HG02870 (cell line): ENCODE measurements at regions not wholly inside any gene's neighbourhood (a gene's known extent, or its start where the extent isn't known, plus 50 kb on each side); places are given as distances from the start of the nearest gene placed in this dataset.
"Not testable (repeated sequence)": the region's sequence is repeated elsewhere in the genome, so short reads cannot be mapped to it uniquely, and the experiment has no call there.

ENCODE experiments used
- ATAC-seq: cut with Tn5 transposase; IDR thresholded peaks from one replicate; pipeline ENCODE4 v1.9.1; 2021; ENCODE audit warnings: mild to moderate bottlenecking, moderate library complexity; ENCODE audit not compliant: unreplicated experiment

GRCh38 chr6:105858639-105859038 lies 227.5 kb upstream of the PRDM1 start:
- ATAC-seq, result not testable (repeated sequence)

GRCh38 chr6:105855433-105855832 lies 230.7 kb upstream of the PRDM1 start:
- ATAC-seq, result no peak

DNA sequence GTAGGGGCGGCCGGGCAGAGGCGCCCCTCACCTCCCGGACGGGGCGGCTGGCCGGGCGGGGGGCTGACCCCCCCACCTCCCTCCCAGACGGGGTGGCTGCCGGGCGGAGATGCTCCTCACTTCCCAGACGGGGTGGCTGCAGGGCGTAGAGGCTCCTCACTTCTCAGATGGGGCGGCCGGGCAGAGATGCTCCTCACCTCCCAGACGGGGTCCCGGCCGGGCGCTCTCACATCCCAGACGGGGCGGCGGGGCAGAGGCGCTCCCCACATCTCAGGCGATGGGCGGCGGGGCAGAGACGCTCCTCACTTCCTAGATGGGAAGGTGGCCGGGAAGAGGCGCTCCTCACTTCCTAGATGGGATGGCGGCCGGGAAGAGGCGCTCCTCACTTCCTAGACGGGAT lies 232.2 kb upstream of the PRDM1 start:
- not testable (repeated sequence) for ATAC-seq

GRCh38 chr6:105851606-105852005 lies 234.5 kb upstream of the PRDM1 start:
- ATAC-seq, result no peak

GRCh38 chr6:105851113-105851580 lies 235.0 kb upstream of the PRDM1 start:
- ATAC-seq, result no peak

DNA sequence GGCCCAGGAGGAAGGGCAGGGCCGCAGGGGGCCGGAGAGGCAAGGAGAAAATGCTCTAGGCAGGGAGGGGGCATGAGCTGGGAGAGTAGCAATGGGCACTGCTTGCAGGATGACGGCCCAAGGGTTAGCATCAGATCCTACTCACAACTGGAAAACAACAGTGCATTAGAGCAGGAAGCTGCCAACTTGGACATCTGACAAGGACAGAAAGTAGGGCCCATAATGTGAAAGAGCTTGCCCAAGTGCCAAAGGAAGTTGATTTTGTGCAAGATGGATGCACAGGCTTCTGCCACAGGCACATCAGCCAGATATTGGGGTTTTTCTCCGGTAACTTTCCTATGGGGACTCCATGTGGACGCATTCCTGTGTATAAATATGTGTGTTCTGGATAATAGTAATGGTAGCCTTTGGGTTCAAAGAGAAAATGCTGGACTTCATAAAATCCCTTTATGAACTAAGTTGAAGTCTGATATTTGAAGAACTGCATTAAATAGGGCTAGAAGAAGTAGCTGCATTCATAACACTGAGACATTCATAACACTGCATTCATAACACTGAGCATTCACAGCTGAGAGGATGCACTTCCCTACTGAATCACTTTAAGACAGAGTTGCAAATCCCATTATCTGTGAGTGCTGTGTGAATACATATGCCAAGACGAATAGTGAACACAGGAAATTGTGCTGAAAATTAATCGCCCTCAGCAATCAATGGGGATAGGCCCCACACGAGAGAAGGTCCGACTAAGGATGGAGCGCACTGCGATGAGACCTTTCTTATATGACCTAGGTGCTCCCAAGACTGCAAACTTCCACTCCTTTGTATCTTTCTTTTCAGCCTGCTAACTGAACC lies 235.6 kb upstream of the PRDM1 start:
- ATAC-seq, result no peak

DNA sequence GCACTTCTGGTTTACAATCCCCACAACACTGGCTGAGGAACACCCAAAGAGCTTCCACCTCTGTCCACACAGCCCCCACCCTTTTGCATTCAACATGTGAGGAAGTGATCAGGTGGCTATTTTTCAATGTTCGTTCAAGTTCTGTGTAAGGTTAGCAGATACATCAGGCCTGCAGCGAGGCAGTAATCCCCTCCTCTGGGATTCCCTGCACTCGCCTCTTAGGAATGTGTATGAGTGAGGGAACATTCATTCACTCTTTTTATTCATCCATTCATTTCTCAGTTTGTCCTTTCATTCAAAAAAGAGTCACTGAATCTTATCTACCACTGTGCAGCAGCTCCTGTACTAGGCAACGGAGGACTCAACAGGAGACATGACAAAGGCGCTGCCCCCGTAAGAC lies 236.4 kb upstream of the PRDM1 start:
- ATAC-seq, result no peak

DNA sequence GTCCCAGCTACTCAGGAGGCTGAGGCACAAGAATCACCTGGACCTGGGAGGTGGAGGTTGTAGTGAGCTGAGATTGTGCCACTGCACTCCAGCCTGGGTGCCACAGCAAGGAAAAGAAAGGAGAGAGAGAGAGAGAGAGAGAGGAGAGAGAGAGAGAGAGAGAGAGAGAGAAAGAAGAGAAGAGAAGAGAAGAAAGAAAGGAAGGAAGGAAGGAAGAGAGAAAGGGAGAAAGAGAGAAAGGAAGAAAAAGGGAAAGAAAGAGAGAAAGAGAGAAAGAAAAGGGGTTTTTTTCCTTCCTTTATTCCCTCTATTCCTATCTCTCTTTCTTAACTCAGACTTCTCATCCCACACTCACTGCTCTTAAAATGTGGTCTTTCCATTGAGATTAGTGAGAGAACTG lies 238.7 kb upstream of the PRDM1 start:
- ATAC-seq, result no peak

- ATAC-seq, result no peak
Observed at GRCh38 chr6:105844275-105844883, 241.8 kb upstream of the PRDM1 start.

GRCh38 chr6:105839266-105839665 lies 246.9 kb upstream of the PRDM1 start:
- no peak for ATAC-seq

- no peak for ATAC-seq
Observed at GRCh38 chr6:105838171-105838570, 248.0 kb upstream of the PRDM1 start.

GRCh38 chr6:105836889-105837288 lies 249.2 kb upstream of the PRDM1 start:
- ATAC-seq, result no peak

DNA sequence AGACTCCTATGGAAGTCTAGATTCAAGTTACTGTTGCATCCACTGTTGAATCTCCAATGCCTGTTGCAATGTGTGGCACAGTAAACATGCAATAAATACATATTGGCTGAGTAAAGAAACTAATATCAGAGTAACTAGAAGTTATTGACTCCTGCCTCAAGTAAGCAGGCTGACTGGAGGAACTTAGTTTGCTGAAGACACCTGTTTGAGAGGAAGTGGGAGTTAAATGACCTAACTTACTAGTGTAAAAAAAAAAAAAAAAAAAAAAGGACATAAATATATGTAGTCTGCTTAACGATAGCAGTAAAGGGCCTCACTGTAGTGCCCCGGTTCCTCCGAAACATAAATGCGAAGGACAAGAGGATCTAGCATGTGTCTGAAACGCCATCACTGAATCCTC lies 249.8 kb upstream of the PRDM1 start:
- no peak for ATAC-seq

DNA sequence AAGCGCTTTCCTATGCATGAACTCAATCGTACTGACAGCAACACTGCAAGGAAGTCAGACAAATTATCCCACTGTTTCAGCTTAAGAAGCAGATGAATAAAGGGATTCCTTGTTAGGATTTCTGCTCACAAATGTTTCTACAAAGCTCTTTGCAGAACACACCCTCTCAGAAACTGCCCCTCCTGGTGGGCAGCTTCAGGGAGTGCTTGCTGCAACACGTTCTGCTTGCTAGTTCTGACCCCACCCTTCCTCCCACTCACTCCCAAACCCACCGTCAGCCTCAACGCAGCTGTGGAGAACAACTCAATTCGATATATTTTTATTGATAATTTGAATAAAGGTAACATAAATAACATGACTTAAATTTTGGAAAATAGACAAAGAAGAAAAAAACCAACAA lies 250.8 kb upstream of the PRDM1 start:
- no peak for ATAC-seq

- ATAC-seq, result no peak
Observed at GRCh38 chr6:105833959-105834947, 251.9 kb upstream of the PRDM1 start.

- no peak for ATAC-seq
Observed at GRCh38 chr6:105832313-105832761, 253.8 kb upstream of the PRDM1 start.

GRCh38 chr6:105831311-105832097 lies 254.6 kb upstream of the PRDM1 start:
- no peak for ATAC-seq

GRCh38 chr6:105825210-105825609 lies 260.9 kb upstream of the PRDM1 start:
- ATAC-seq, result no peak

DNA sequence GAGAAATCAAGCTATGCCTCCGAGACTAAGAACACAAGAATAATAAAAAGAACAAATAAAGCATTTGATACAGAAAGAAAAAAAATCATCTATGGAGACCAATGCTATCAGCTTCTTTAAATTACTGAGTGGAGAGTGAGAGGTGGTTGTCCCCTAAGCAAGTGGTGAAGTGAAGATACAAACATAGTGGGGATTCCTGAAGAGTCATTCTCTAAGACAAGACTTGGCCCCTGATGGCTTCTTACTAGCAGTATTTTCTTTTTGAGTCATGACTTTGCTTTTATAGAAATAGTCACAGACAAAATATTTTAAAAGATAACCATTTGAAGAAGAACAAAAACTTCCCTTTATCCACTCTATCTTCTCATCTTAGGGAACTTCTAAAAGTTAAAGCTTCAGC lies 261.4 kb upstream of the PRDM1 start:
- ATAC-seq, result no peak

DNA sequence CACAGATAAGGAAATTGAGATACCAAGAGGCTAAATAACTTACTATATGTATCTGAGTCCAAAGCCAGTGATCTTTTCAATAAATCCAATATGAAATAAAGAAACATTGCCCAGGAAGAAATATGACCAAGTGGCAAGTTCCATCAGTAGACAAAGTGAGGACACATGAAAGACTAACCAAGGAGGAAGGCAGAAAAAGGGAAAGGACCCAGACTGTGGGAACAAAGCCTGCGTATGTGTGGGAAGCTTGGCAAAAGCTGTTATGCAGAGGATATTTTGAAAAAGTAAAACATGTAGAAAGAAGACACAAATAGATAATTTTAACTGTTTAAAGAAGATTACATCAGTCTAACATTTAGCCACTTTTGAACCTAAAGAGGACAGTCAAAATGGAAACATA lies 264.4 kb upstream of the PRDM1 start:
- no peak for ATAC-seq
